Stimulated activated CD8-positive, alpha-beta memory T cell treated with anti-CD3 and anti-CD28 coated beads, Interleukin-12 subunit alpha, Interleukin-12 subunit beta, amount 100 ng/mL, for 1 hour (primary cell): ENCODE measurements at regions not wholly inside any gene's neighbourhood (a gene's known extent, or its start where the extent isn't known, plus 50 kb on each side); places are given as distances from the start of the nearest gene placed in this dataset.

Experiments used
- DNase-seq: peaks from one replicate; pipeline ENCODE4 v3.0.0-alpha.2; 2020; ENCODE audit warnings: low read depth

- DNase-seq, result no peak
Observed at GRCh38 chr3:30495172-30496065, 111.0 kb upstream of the TGFBR2 start.

GRCh38 chr3:30496066-30496966 lies 110.1 kb upstream of the TGFBR2 start:
- DNase-seq, result no peak

- DNase-seq, result no peak
Observed at GRCh38 chr3:30498587-30498967, 107.8 kb upstream of the TGFBR2 start.

GRCh38 chr3:30500666-30501399 lies 105.6 kb upstream of the TGFBR2 start:
- DNase-seq, result no peak

GRCh38 chr3:30501526-30501925 lies 104.9 kb upstream of the TGFBR2 start:
- DNase-seq, result no peak

GRCh38 chr3:30502051-30502741 lies 104.2 kb upstream of the TGFBR2 start:
- no peak for DNase-seq

GRCh38 chr3:30502742-30503073 lies 103.7 kb upstream of the TGFBR2 start:
- DNase-seq, result no peak

- DNase-seq, result no peak
Observed at GRCh38 chr3:30503446-30503845, 103.0 kb upstream of the TGFBR2 start.

GRCh38 chr3:30504939-30505338 lies 101.5 kb upstream of the TGFBR2 start:
- DNase-seq, result no peak

- no peak for DNase-seq
Observed at GRCh38 chr3:30505866-30506520, 100.4 kb upstream of the TGFBR2 start.

- no peak for DNase-seq
Observed at GRCh38 chr3:30508339-30508738, 98.1 kb upstream of the TGFBR2 start.

GRCh38 chr3:30510596-30510995 lies 95.8 kb upstream of the TGFBR2 start:
- DNase-seq, result no peak

- DNase-seq, result no peak
Observed at GRCh38 chr3:30511524-30512251, 94.7 kb upstream of the TGFBR2 start.

GRCh38 chr3:30512576-30512975 lies 93.8 kb upstream of the TGFBR2 start:
- no peak for DNase-seq

GRCh38 chr3:30513374-30514152 lies 92.8 kb upstream of the TGFBR2 start:
- no peak for DNase-seq

- DNase-seq, result no peak
Observed at GRCh38 chr3:30516238-30516637, 90.2 kb upstream of the TGFBR2 start.

GRCh38 chr3:30518181-30518864 lies 88.1 kb upstream of the TGFBR2 start:
- DNase-seq, result no peak

- no peak for DNase-seq
Observed at GRCh38 chr3:30518872-30519271, 87.5 kb upstream of the TGFBR2 start.

- DNase-seq, result no peak
Observed at GRCh38 chr3:30520699-30521098, 85.7 kb upstream of the TGFBR2 start.
